Upper lobe of left lung (tissue), 6 donors: ENCODE measurements at regions not wholly inside any gene's neighbourhood (a gene's known extent, or its start where the extent isn't known, plus 50 kb on each side); places are given as distances from the start of the nearest gene placed in this dataset.

Experiments
- ATAC-seq, 2 donors: fragments of 200-7000 bp; cut with Tn5 transposase; one replicate each; pipeline ENCODE4 v1.9.1; 2022; ENCODE audit warnings: mild to moderate bottlenecking in 2 of 2, moderate library complexity in 2 of 2; ENCODE audit not compliant: low FRiP score in 2 of 2
- DNase-seq, 2 donors: peaks; one replicate each; pipeline ENCODE4 v3.0.0-alpha.2; 2019 to 2020
- H3K27ac ChIP-seq, 4 donors: fragments of 200-600 bp; sonication (generic); one replicate each; pipeline ENCODE4 v1.5.1; 2016 to 2019
- H3K27me3 ChIP-seq, 4 donors: fragments of 200-600 bp; sonication (generic); one replicate each; pipeline ENCODE4 v1.5.1; 2017 to 2019
- H3K36me3 ChIP-seq, 4 donors: fragments of 200-600 bp; sonication (generic); one replicate each; pipeline ENCODE4 v1.5.1; 2016 to 2019
- H3K4me1 ChIP-seq, 4 donors: fragments of 200-600 bp; sonication (generic); one replicate each; pipeline ENCODE4 v1.5.1; 2018 to 2019
- H3K4me3 ChIP-seq, 4 donors: fragments of 200-600 bp; sonication (generic); one replicate each; pipeline ENCODE4 v1.5.1; 2017 to 2019; ENCODE audit warnings: mild to moderate bottlenecking in 2 of 4, moderate library complexity in 1 of 4
- H3K9me3 ChIP-seq, 4 donors: fragments of 200-600 bp; sonication (generic); one replicate each; pipeline ENCODE4 v1.5.1; 2018 to 2019
- CTCF ChIP-seq, 6 experiments: fragments of 450-650 bp in 4 of 6; fragments of 200-600 bp in 2 of 6; sonication (generic) in 2 of 6; IDR thresholded peaks; one replicate each; pipeline ENCODE4 v1.5.1; 2016 to 2019; ENCODE audit warnings: antibody characterized with exemption in 6 of 6
- EP300 ChIP-seq, 4 donors: sonication (generic); formaldehyde crosslinking; IDR thresholded peaks; one replicate each; pipeline ENCODE4 v1.5.1; 2017; ENCODE audit warnings: antibody characterized with exemption in 4 of 4, control low read depth in 2 of 4
- POLR2A ChIP-seq, 4 donors: fragments of 450-650 bp; IDR thresholded peaks; one replicate each; pipeline ENCODE4 v1.5.1; 2016 to 2017; ENCODE audit warnings: antibody characterized with exemption in 4 of 4, mild to moderate bottlenecking in 2 of 4
- POLR2AphosphoS5 ChIP-seq, 2 donors: sonication (generic); formaldehyde crosslinking; IDR thresholded peaks; one replicate each; pipeline ENCODE4 v1.5.1; 2017; ENCODE audit warnings: antibody characterized with exemption in 2 of 2
- WGBS, 2 donors: methylation state at CpG; one replicate each; pipeline ENCODE4 v1.1.5; 2017 to 2018; 5-methylcytosine and 5-hydroxymethylcytosine counted together
- donor health status: DM: no; HTN: no; CAD: no; lungs with moderate emphysema.
- donor health status: DM: no; HTN: yes; CAD: no; lungs with severe emphysema.

- Histone ChIP-seq H3K4me1 (no peaks in the 10 kb centered on the region), H3K36me3 (no peaks in the 10 kb centered on the region), H3K4me3 (no peak overlapping the region), H3K9me3 (no peaks in the 10 kb centered on the region), H3K27me3 (no peaks in the 10 kb centered on the region), H3K27ac (no peak overlapping the region)
- ATAC-seq (peak in 1 of 2 donors; percentile 68), DNase-seq (no peak)
- WGBS, 2 donors: 59 to 67% methylated on average over 3 to 9 of the region's 9 CpGs
- TF ChIP-seq CTCF (IDR thresholded peaks at IDR 0.05): no peak
- no peak for TF ChIP-seq POLR2AphosphoS5 (IDR thresholded peaks at IDR 0.05)
- TF ChIP-seq POLR2A (IDR thresholded peaks at IDR 0.05): no peak
- no peak for TF ChIP-seq EP300 (IDR thresholded peaks at IDR 0.05)
Observed at GRCh38 chrX:147376601-147377422, 534.9 kb upstream of the FMR1 start.

GRCh38 chrX:147364896-147365295, 546.8 kb upstream of the FMR1 start:
- Histone ChIP-seq H3K27ac (no peak overlapping the region), H3K27me3 (no peaks in the 10 kb centered on the region), H3K36me3 (no peaks in the 10 kb centered on the region), H3K4me1 (no peaks in the 10 kb centered on the region), H3K9me3 (no peaks in the 10 kb centered on the region), H3K4me3 (no peak overlapping the region)
- no peak for ATAC-seq
- 49 to 68% methylated on average over 2 of the region's 2 CpGs for WGBS, 2 donors
- DNase-seq: no peak
- TF ChIP-seq CTCF (IDR thresholded peaks at IDR 0.05): no peak

GRCh38 chrX:147351644-147352043, 537.1 kb upstream of the CXorf51A start:
- Histone ChIP-seq H3K9me3 (no peaks in the 10 kb centered on the region), H3K27me3 (no peaks in the 10 kb centered on the region), H3K36me3 (no peaks in the 10 kb centered on the region), H3K27ac (no peak overlapping the region), H3K4me1 (no peaks in the 10 kb centered on the region), H3K4me3 (no peak overlapping the region)
- no peak for ATAC-seq
- TF ChIP-seq POLR2AphosphoS5 (IDR thresholded peaks at IDR 0.05) (no peak), CTCF (IDR thresholded peaks at IDR 0.05) (no peak), POLR2A (IDR thresholded peaks at IDR 0.05) (no peak), EP300 (IDR thresholded peaks at IDR 0.05) (no peak)
- no peak for DNase-seq
- WGBS, 2 donors: 80 to 82% methylated on average over 3 of the region's 3 CpGs

GRCh38 chrX:147343467-147343866, 528.9 kb upstream of the CXorf51A start:
- ATAC-seq (no peak), DNase-seq (no peak)
- TF ChIP-seq POLR2AphosphoS5 (IDR thresholded peaks at IDR 0.05) (no peak), CTCF (IDR thresholded peaks at IDR 0.05) (no peak)
- H3K9me3 ChIP-seq: no peaks in the 10 kb centered on the region
- 74 to 79% methylated on average over 4 to 6 of the region's 6 CpGs for WGBS, 2 donors
- no peaks in the 10 kb centered on the region for H3K27me3 ChIP-seq
- no peaks in the 10 kb centered on the region for H3K36me3 ChIP-seq
- H3K4me3 ChIP-seq: no peak overlapping the region
- H3K4me1 ChIP-seq: no peaks in the 10 kb centered on the region
- H3K27ac ChIP-seq: no peak overlapping the region

- Histone ChIP-seq H3K36me3 (no peaks in the 10 kb centered on the region), H3K4me1 (no peaks in the 10 kb centered on the region), H3K9me3 (no peaks in the 10 kb centered on the region), H3K27me3 (no peaks in the 10 kb centered on the region), H3K4me3 (no peak overlapping the region), H3K27ac (no peak overlapping the region)
- DNase-seq: no peak
- no peak for ATAC-seq
- no peak for TF ChIP-seq POLR2AphosphoS5 (IDR thresholded peaks at IDR 0.05)
- TF ChIP-seq CTCF (IDR thresholded peaks at IDR 0.05): no peak
- no peak for TF ChIP-seq POLR2A (IDR thresholded peaks at IDR 0.05)
- TF ChIP-seq EP300 (IDR thresholded peaks at IDR 0.05): no peak
Observed at GRCh38 chrX:147342197-147342596, 527.7 kb upstream of the CXorf51A start.
